GM12872 (cell line): ENCODE measurements at regions not wholly inside any gene's neighbourhood (a gene's known extent, or its start where the extent isn't known, plus 50 kb on each side); places are given as distances from the start of the nearest gene placed in this dataset.

Experiments used
- TF ChIP-seq, protein P1 (sequence below): IDR thresholded peaks from 3 replicates; pipeline ENCODE4 v1.5.1; 2011; ENCODE audit warnings: low read depth, mild to moderate bottlenecking, low read length, moderate library complexity; ENCODE audit not compliant: insufficient read depth

DNA sequence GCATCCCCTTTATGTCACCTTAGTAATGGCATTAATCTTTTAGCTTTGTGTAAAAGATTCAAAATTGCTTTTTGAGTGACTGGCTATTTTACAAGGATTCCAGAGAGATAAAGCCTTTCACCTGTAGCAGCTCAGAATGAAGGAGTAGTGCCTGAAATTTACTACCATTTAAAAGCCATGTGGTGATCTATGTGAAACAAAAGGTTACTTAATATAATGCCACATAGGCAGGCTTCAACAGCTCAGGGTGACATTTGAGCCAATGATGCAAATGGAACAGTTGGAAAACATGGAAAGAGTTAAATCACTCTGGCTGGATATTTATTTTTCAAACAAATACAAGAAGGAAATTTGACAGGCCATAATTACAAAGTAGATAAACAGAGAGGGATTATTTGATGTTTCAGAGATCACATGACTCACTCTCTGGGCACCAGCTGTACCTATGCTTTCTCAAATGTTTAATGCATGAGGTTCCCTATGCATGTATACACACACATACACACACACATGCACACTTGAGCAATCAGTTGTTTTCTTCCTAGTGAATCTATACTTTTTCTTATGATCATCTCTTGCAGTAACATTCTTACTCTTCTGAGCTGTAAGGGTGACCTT, 171.5 kb downstream of the ZMAT3 start:
- TF ChIP-seq, protein P1, sequence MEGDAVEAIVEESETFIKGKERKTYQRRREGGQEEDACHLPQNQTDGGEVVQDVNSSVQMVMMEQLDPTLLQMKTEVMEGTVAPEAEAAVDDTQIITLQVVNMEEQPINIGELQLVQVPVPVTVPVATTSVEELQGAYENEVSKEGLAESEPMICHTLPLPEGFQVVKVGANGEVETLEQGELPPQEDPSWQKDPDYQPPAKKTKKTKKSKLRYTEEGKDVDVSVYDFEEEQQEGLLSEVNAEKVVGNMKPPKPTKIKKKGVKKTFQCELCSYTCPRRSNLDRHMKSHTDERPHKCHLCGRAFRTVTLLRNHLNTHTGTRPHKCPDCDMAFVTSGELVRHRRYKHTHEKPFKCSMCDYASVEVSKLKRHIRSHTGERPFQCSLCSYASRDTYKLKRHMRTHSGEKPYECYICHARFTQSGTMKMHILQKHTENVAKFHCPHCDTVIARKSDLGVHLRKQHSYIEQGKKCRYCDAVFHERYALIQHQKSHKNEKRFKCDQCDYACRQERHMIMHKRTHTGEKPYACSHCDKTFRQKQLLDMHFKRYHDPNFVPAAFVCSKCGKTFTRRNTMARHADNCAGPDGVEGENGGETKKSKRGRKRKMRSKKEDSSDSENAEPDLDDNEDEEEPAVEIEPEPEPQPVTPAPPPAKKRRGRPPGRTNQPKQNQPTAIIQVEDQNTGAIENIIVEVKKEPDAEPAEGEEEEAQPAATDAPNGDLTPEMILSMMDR = no peak

DNA sequence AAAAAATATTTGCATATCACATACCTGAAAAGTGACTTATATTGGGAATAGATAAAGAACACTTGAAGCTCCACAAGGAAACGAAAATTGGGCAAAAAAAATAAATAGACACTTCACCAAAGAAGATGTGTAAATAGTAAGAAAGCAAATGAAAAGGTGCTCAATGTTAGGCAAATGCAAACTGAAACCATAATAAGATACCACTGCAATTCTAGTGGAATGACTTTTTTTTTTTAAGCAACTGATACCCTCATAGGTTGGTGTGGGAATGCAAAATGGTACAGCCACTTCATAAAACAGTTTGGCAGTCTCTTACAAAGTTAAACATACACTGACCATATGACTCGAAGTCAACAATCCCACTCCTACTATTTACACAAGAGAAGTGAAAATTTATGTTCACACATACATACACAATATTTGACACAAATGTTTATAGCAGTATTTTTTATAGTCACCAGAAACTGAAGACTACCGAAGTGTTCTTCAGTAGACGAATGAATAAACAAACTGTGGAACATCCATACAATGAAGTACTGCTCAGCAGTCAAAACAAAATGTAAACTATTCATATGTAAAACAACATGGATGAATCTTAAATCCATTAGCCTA, 176.3 kb downstream of the ZMAT3 start:
- TF ChIP-seq, protein P1 = no peak
